Activated B cell treated with CpG ODN at 0.5 μM for 24 hours (primary cell): ENCODE measurements at regions not wholly inside any gene's neighbourhood (a gene's known extent, or its start where the extent isn't known, plus 50 kb on each side); places are given as distances from the start of the nearest gene placed in this dataset.

ENCODE experiments used
- ATAC-seq: fragments of 200-7000 bp; cut with Tn5 transposase; one replicate; pipeline ENCODE4 v1.10.0; 2021; ENCODE audit warnings: low read depth, mild to moderate bottlenecking, moderate library complexity
- CTCF ChIA-PET: fragments of 350-600 bp; sonication (Branson Sonifier 250); formaldehyde crosslinking; loops from one replicate; lab custom pipeline; 2021; ENCODE audit warnings: antibody characterized with exemption; lab: Charles Lee
- POLR2A ChIA-PET: fragments of 350-600 bp; sonication (Branson Sonifier 250); formaldehyde crosslinking; loops from one replicate; lab custom pipeline; 2021; ENCODE audit warnings: antibody characterized with exemption; lab: Charles Lee
- DNase-seq: peaks from one replicate; pipeline ENCODE4 v3.0.0; 2022
- H3K27ac Mint-ChIP-seq: one replicate; pipeline ENCODE4 v1.8.0; 2020; ENCODE audit warnings: mixed read lengths
- H3K27me3 Mint-ChIP-seq: one replicate; pipeline ENCODE4 v1.8.0; 2021; ENCODE audit warnings: mixed read lengths
- H3K36me3 Mint-ChIP-seq: one replicate; pipeline ENCODE4 v1.8.0; 2021; ENCODE audit warnings: low read depth, mixed read lengths
- H3K4me1 Mint-ChIP-seq: one replicate; pipeline ENCODE4 v1.8.0; 2021; ENCODE audit warnings: mixed read lengths
- H3K4me3 Mint-ChIP-seq: one replicate; pipeline ENCODE4 v1.8.0; 2020; ENCODE audit warnings: mild to moderate bottlenecking, mixed read lengths
- H3K9me3 Mint-ChIP-seq: one replicate; pipeline ENCODE4 v1.8.0; 2020; ENCODE audit warnings: mixed read lengths
- intact Hi-C: fragments of 100-400 bp; cut with micrococcal nuclease; formaldehyde crosslinking; loops from one replicate; pipeline ENCODE4 v1.15.1; 2024
- TF ChIP-seq, protein P1 (sequence below): fragments of 200-600 bp; IDR thresholded peaks from one replicate; pipeline ENCODE4 v1.8.0; 2022; ENCODE audit warnings: antibody characterized with exemption, mild to moderate bottlenecking

DNA sequence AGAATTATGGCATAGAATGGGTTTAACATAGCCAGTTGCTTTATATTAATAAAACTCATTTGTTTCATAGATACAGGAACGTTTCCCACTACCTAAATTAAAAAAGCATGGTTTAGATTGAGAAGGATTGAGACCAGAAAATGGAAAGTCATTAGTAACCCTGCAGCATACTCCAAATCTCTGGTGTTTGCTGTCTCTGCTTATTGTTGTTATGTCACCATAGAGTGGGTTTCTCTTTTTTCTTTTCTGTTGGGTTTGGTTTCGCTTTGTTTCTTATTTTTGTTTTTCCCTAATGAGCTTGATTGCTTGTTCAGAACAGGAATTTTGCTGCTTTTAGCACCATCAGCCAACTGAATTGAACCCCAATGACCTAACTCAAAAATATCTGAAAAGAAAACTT, 1034.8 kb downstream of the MAT2B start:
- no peak for ATAC-seq
- DNase-seq, result no peak
- Mint-ChIP-seq H3K27me3 (no peaks in the 10 kb centered on the region), H3K4me3 (no peak overlapping the region), H3K36me3 (no peaks in the 10 kb centered on the region), H3K9me3 (no peaks in the 10 kb centered on the region), H3K4me1 (no peaks in the 10 kb centered on the region), H3K27ac (no peak overlapping the region)
- ChIA-PET POLR2A (no interaction called here), CTCF (no interaction called here)
- TF ChIP-seq, protein P1, sequence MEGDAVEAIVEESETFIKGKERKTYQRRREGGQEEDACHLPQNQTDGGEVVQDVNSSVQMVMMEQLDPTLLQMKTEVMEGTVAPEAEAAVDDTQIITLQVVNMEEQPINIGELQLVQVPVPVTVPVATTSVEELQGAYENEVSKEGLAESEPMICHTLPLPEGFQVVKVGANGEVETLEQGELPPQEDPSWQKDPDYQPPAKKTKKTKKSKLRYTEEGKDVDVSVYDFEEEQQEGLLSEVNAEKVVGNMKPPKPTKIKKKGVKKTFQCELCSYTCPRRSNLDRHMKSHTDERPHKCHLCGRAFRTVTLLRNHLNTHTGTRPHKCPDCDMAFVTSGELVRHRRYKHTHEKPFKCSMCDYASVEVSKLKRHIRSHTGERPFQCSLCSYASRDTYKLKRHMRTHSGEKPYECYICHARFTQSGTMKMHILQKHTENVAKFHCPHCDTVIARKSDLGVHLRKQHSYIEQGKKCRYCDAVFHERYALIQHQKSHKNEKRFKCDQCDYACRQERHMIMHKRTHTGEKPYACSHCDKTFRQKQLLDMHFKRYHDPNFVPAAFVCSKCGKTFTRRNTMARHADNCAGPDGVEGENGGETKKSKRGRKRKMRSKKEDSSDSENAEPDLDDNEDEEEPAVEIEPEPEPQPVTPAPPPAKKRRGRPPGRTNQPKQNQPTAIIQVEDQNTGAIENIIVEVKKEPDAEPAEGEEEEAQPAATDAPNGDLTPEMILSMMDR, result no peak
- intact Hi-C loops, result no loop called here

DNA sequence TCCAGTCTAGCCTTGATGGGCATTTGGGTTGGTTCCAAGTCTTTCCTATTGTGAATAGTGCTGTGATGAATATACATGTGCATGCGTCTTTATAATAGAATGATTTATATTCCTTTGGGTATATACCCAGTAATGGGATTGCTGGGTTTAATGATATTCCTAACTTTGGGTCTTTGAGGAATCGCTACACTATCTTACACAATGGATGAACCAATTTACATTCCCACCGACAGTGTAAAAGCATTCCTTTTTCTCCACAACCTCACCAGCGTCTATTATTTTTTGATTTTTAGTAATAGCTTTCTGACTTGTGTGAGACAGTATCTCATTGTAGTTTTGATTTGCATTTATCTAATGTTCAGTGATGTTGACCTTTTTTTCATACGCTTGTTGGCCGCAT, 1040.1 kb downstream of the MAT2B start:
- peaks cover 2% of the 10 kb centered on the region for H3K9me3 Mint-ChIP-seq
- H3K27ac Mint-ChIP-seq, result no peak overlapping the region
- ChIA-PET CTCF (no interaction called here), POLR2A (no interaction called here)
- no peaks in the 10 kb centered on the region for H3K4me1 Mint-ChIP-seq
- H3K36me3 Mint-ChIP-seq, result no peaks in the 10 kb centered on the region
- TF ChIP-seq, protein P1, result no peak
- H3K4me3 Mint-ChIP-seq, result no peak overlapping the region
- intact Hi-C loops, result no loop called here
- ATAC-seq (no peak), DNase-seq (no peak)
- no peaks in the 10 kb centered on the region for H3K27me3 Mint-ChIP-seq

DNA sequence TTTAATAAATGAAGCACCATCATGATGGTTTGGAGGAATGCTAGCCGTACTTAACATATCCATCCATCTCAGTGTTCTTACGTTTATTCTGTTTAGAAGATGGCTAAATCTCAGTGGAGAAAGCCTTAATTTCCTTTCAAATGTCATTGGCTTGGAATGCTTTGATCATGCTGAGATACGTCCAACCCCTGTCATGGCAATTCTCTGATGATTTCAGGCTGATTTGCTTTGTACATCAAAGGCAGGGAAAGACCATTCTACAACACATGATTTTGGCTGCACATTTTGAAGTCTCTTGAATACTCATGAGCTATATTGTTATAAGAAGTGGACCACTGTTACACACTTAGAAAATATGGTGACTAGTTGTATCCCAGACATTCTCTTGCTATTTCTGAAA, 1048.4 kb downstream of the MAT2B start:
- Mint-ChIP-seq H3K27me3 (no peaks in the 10 kb centered on the region), H3K27ac (no peak overlapping the region), H3K4me3 (no peak overlapping the region), H3K9me3 (peaks cover 7% of the 10 kb centered on the region), H3K36me3 (no peaks in the 10 kb centered on the region), H3K4me1 (no peaks in the 10 kb centered on the region)
- ChIA-PET POLR2A (interaction anchor here (0.7 kb wide), 1 partner anchor 364 kb away, joined by 3 read pairs; no protein-coding TSS in a partner anchor), CTCF (no interaction called here)
- DNase-seq (no peak), ATAC-seq (no peak)
- intact Hi-C loops, result no loop called here
- TF ChIP-seq, protein P1, result no peak

DNA sequence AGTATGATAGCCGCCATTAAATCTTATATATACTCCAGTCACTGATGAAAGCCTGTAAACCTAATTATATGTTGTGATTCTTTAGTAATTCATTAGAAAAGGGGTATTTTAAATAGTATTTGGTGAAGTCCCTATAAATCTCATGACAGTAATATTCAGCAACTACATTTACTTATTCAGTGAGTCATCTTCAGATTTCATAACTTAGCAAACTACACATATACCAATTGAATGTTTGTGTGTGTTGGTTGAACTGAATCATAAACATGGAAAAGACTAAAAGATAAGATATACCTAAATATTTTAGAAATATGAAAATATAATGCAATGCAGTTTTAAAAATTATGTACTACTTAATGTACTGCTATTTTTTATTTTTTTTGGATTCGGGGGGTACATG, 1050.4 kb downstream of the MAT2B start:
- Mint-ChIP-seq H3K27ac (no peak overlapping the region), H3K9me3 (peaks cover 7% of the 10 kb centered on the region), H3K27me3 (no peaks in the 10 kb centered on the region), H3K36me3 (no peaks in the 10 kb centered on the region), H3K4me1 (no peaks in the 10 kb centered on the region), H3K4me3 (no peak overlapping the region)
- ChIA-PET CTCF (no interaction called here), POLR2A (no interaction called here)
- intact Hi-C loops, result loop anchor here (1.0 kb wide), 1 partner anchor 9 kb away; no protein-coding TSS in a partner anchor
- TF ChIP-seq, protein P1, result no peak
- no peak for DNase-seq
- no peak for ATAC-seq

DNA sequence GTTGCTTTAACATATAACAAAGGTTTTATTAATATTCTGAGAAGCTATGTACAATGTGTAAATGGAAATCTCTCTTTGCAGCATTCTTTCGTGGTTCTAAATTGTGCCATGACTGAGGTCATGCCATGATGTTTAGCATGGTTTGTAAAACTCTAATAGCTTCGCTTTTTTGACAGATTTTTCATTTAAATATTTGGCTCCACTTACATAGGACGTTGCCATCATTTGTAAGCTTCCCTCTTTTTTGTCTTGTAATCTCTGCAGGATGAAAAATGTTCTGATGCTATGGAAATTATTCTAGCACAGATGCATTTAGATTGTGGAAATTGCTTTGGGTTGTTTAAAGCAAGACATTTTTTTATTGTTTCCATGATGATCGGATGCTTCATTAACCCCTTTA, 1054.8 kb downstream of the MAT2B start:
- TF ChIP-seq, protein P1, result no peak
- H3K9me3 Mint-ChIP-seq, result peaks cover 7% of the 10 kb centered on the region
- ChIA-PET CTCF (no interaction called here), POLR2A (no interaction called here)
- intact Hi-C loops, result no loop called here
- H3K4me1 Mint-ChIP-seq, result no peaks in the 10 kb centered on the region
- ATAC-seq (no peak), DNase-seq (no peak)
- no peak overlapping the region for H3K4me3 Mint-ChIP-seq
- no peak overlapping the region for H3K27ac Mint-ChIP-seq
- no peaks in the 10 kb centered on the region for H3K36me3 Mint-ChIP-seq
- no peaks in the 10 kb centered on the region for H3K27me3 Mint-ChIP-seq
